Testis (tissue), 2 donors: ENCODE measurements at regions not wholly inside any gene's neighbourhood (a gene's known extent, or its start where the extent isn't known, plus 50 kb on each side); places are given as distances from the start of the nearest gene placed in this dataset.

Source experiments
- DNase-seq: peaks from one replicate; pipeline ENCODE4 v3.0.0-alpha.2; 2019
- H3K27ac ChIP-seq, 2 donors: fragments of 200-600 bp; sonication (generic); one replicate each; pipeline ENCODE4 v1.5.1; 2019
- H3K27me3 ChIP-seq: fragments of 200-600 bp; sonication (generic); one replicate; pipeline ENCODE4 v1.5.1; 2019
- H3K36me3 ChIP-seq: fragments of 200-600 bp; sonication (generic); one replicate; pipeline ENCODE4 v1.5.1; 2017; ENCODE audit warnings: low read depth; ENCODE audit errors: missing control alignments
- H3K4me1 ChIP-seq: fragments of 200-600 bp; sonication (generic); one replicate; pipeline ENCODE4 v1.5.1; 2019
- H3K4me3 ChIP-seq, 2 donors: fragments of 200-600 bp; sonication (generic); one replicate each; pipeline ENCODE4 v1.5.1; 2017 to 2019
- H3K9me3 ChIP-seq: fragments of 200-600 bp; sonication (generic); one replicate; pipeline ENCODE4 v1.5.1; 2017
- POLR2A ChIP-seq: fragments of 450-650 bp; IDR thresholded peaks from one replicate; pipeline ENCODE4 v1.6.1; 2017; ENCODE audit warnings: antibody characterized with exemption, mild to moderate bottlenecking, moderate library complexity
- WGBS, 2 donors: methylation state at CpG; one replicate each; pipeline ENCODE4 v1.1.5; 2018; 5-methylcytosine and 5-hydroxymethylcytosine counted together
- intact Hi-C: fragments of 100-400 bp; cut with DNase I; formaldehyde crosslinking; loops from one replicate; pipeline ENCODE4 v1.15.1; 2023; ENCODE audit warnings: low total_unique reads
- TF ChIP-seq, protein P1 (sequence below), 3 experiments: fragments of 450-650 bp in 2 of 3; fragments of 200-600 bp in 1 of 3; sonication (generic) in 1 of 3; IDR thresholded peaks; one replicate each; pipeline ENCODE4 v1.5.1; 2016 to 2019; ENCODE audit warnings: antibody characterized with exemption in 3 of 3, mild to moderate bottlenecking in 2 of 3, moderate library complexity in 1 of 3

- Histone ChIP-seq H3K27me3 (no peaks in the 10 kb centered on the region), H3K9me3 (no peaks in the 10 kb centered on the region), H3K4me1 (no peaks in the 10 kb centered on the region), H3K27ac (no peak overlapping the region), H3K36me3 (no peaks in the 10 kb centered on the region), H3K4me3 (no peak overlapping the region)
- DNase-seq, result no peak
- intact Hi-C loops, result no loop called here
- WGBS, 2 donors, result 92 to 97% methylated on average over 9 to 16 of the region's 16 CpGs
- TF ChIP-seq POLR2A, result no peak
- TF ChIP-seq, protein P1, sequence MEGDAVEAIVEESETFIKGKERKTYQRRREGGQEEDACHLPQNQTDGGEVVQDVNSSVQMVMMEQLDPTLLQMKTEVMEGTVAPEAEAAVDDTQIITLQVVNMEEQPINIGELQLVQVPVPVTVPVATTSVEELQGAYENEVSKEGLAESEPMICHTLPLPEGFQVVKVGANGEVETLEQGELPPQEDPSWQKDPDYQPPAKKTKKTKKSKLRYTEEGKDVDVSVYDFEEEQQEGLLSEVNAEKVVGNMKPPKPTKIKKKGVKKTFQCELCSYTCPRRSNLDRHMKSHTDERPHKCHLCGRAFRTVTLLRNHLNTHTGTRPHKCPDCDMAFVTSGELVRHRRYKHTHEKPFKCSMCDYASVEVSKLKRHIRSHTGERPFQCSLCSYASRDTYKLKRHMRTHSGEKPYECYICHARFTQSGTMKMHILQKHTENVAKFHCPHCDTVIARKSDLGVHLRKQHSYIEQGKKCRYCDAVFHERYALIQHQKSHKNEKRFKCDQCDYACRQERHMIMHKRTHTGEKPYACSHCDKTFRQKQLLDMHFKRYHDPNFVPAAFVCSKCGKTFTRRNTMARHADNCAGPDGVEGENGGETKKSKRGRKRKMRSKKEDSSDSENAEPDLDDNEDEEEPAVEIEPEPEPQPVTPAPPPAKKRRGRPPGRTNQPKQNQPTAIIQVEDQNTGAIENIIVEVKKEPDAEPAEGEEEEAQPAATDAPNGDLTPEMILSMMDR (IDR thresholded peaks at IDR 0.05), result no peak
These were observed 213.4 kb downstream of the CYB561 start for GRCh38 chr17:63232565-63233310.

GRCh38 chr17:63240106-63240505, 206.0 kb downstream of the CYB561 start:
- Histone ChIP-seq H3K36me3 (no peaks in the 10 kb centered on the region), H3K4me3 (no peak overlapping the region), H3K27me3 (no peaks in the 10 kb centered on the region), H3K9me3 (no peaks in the 10 kb centered on the region), H3K4me1 (no peaks in the 10 kb centered on the region), H3K27ac (no peak overlapping the region)
- no peak for TF ChIP-seq POLR2A
- TF ChIP-seq, protein P1 (IDR thresholded peaks at IDR 0.05), result no peak
- WGBS, 2 donors, result 94 to 96% methylated on average over 3 of the region's 3 CpGs
- intact Hi-C loops, result no loop called here
- no peak for DNase-seq

- intact Hi-C loops, result no loop called here
- WGBS, 2 donors, result 85 to 88% methylated on average over 2 of the region's 2 CpGs
- no peaks in the 10 kb centered on the region for H3K36me3 ChIP-seq
These were observed 199.8 kb downstream of the CYB561 start for GRCh38 chr17:63246344-63246743.

DNA sequence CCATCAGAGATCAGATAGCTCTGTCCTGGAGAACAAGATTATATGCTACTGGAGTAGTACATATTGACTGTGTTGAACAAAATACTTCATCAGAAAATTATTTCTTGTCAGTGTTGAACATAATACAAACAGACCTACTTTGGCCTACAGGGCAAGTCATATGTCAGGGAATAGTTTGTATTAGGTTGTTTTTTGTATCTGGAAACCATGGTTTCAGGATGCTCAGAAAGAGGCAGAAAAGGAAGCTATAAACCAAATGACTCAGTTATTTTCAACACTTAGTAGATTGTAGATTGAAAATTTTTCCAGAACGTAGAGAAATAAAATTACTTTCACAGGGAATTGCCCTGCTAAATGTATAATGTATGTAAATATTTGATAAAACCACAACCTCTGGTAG, 198.4 kb downstream of the CYB561 start:
- WGBS, 2 donors, result 89 to 96% methylated on average over 1 of the region's 1 CpG
- Histone ChIP-seq H3K27me3 (no peaks in the 10 kb centered on the region), H3K27ac (no peak overlapping the region), H3K4me3 (no peak overlapping the region), H3K36me3 (no peaks in the 10 kb centered on the region), H3K4me1 (no peaks in the 10 kb centered on the region), H3K9me3 (no peaks in the 10 kb centered on the region)
- intact Hi-C loops, result no loop called here
- DNase-seq, result no peak
- TF ChIP-seq, protein P1 (IDR thresholded peaks at IDR 0.05), result no peak
- no peak for TF ChIP-seq POLR2A

More at GRCh38 chr17:63246344-63246743, 199.8 kb downstream of the CYB561 start:
- Histone ChIP-seq H3K27ac (no peak overlapping the region), H3K27me3 (no peaks in the 10 kb centered on the region), H3K4me1 (no peaks in the 10 kb centered on the region), H3K4me3 (no peak overlapping the region), H3K9me3 (no peaks in the 10 kb centered on the region)
- TF ChIP-seq, protein P1 (IDR thresholded peaks at IDR 0.05), result no peak
- TF ChIP-seq POLR2A, result no peak
- DNase-seq, result no peak
